ENCODE measurements at regions not wholly inside any gene's neighbourhood (a gene's known extent, or its start where the extent isn't known, plus 50 kb on each side); places are given as distances from the start of the nearest gene placed in this dataset.

DNA sequence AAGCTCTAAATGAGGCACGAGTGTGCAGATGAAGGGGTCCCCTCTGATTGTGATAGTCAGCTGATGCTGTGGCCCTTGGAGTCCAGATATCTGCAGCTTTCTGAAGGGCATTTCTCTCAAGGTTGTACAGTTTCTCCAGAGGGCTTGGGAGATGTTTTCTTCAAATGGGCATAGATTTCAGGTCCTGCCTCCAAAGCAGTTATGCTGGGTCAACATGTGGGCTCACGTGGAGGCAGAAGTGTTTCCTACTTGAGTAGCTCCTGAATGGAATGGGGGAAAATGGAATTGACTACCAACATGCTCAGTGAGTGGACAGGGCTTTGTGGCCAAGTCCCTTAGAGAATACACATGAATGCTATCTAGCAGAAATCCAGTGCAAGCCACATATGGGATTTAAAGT lies 360.7 kb downstream of the SAMD5 start:
- no peak for DNase-seq

- DNase-seq = no peak
Observed at GRCh38 chr6:147869869-147870268, 361.4 kb downstream of the SAMD5 start.

DNA sequence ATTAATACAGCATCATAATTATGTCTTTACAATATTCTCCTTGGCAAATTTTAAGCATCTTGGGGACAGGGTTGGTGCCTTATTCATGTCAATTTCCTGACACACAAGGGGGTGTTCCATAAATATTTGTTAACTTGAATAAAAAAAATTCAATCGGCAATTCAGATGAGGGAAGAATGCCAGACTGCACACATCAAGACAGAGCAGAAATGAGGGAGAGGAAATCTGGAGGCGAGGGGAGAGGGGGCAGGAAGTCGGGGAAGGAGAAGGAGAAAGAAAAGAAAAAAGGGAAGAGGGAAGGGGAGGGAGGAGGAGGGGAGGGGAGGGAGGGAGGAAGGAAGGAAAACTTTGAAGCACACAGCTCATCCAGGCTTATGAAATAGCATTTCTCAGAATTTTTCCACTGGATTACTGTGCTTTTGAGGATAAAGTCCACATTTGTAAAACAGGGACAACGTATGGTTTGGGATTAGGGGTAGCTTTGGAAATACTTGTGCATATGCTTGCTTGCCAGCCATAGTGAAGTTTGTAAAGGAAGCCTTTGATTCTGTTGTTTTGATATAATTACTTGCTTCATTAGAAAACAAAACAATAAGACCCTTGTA lies 362.1 kb downstream of the SAMD5 start:
- no peak for DNase-seq

DNA sequence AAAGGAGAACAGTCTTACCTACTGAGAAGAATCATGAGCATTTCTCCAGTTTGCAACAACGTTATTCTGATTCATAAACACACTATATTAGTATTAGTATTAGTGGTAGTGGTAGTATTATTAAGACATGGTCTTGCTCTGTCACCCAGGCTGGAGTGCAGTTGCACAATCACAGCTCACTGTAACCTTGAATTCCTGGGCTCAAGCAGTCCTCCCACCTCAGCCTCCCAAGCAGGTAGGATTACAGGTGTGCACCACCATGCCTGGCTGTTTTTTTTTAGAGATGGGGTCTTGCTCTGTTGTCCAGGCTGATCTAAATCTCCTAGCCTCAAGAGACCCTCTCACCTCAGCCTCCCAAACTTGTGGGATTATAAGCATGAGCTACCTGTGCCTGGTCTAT lies 363.5 kb downstream of the SAMD5 start:
- DNase-seq = no peak

- DNase-seq = no peak
Observed at GRCh38 chr6:147873816-147874215, 365.3 kb downstream of the SAMD5 start.

DNA sequence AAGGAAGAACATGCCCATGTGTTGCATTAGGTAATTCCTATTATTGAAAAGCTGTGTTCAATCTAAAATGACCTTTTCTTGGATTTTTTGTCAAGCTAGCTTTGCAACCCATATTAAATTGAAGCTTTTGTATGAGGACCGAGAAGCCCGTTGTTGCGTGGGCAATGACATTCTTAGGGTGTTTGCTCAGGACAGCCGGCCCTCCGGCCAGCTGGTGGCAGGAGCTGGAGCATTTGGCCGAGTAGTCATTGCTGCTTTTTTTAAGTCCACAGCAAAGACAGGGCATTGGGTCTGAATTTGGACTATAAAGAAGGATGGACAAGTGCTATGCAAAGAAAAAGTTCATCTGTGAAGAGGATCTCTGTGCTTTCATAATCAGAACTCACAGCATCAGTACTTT lies 365.8 kb downstream of the SAMD5 start:
- no peak for DNase-seq

GRCh38 chr6:147879031-147879580 lies 370.6 kb downstream of the SAMD5 start:
- no peak for DNase-seq

DNA sequence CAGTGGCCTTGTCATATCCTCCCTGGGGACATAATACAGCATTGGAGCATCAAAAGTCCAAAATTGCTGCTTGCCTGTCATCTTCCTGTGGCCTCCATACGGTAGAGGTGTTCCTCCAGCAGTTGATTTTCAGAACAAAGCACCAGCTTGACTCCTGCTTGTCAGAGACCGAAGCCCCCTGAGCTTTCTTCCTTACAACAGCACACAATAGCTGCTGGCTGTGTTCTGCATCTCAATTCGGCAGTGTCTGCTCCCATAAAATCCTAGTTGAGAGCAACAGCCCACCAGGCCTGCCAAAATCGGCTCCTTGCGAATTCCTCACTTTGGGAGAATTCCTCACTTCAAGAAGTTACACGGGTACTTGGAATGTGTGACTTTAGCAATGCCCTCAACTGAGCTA lies 372.9 kb downstream of the SAMD5 start:
- no peak for DNase-seq

DNA sequence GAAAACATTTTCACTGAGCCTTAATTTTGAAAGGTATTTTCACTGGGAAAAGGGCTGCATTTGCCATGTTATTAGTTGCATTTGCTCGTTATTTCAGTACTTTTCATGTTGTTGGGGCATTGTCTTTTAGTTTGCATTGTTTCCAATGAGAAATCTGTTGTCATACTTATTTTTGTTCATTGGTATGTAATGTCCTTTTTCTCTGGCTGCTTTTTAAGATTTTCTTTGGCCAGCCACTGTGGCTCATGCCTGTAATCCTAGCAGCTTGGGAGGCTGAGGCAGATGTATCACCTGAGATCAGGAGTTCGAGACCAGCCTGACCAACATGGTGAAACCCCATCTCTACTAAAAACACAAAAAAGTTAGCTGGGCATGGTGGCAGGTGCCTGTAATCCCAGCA lies 379.9 kb downstream of the SAMD5 start:
- no peak for DNase-seq

DNA sequence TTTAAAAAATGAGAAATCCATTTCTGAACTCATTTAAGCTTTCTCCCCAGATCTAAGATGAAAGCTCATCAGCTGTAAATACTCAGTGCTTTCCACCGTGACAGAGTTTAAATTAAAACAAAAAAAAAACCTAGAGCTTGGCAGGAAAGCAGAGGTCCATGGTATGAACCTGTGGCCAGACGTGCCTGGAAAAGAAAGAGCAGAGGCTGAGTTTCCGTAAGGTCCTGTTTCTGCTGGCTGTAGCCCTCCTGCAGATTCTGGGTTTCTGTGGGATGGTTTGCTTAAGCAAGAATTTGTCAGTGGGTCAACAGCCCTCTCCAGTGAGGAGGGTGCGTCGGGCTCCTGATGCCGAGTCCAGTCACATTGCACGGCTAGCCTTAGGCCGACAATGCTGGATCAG lies 383.2 kb downstream of the SAMD5 start:
- no peak for DNase-seq

- no peak for DNase-seq
Observed at GRCh38 chr6:147892476-147892875, 384.0 kb downstream of the SAMD5 start.

- no peak for DNase-seq
Observed at GRCh38 chr6:147895272-147895671, 386.8 kb downstream of the SAMD5 start.

GRCh38 chr6:147900247-147900830 lies 391.8 kb downstream of the SAMD5 start:
- DNase-seq = no peak

DNA sequence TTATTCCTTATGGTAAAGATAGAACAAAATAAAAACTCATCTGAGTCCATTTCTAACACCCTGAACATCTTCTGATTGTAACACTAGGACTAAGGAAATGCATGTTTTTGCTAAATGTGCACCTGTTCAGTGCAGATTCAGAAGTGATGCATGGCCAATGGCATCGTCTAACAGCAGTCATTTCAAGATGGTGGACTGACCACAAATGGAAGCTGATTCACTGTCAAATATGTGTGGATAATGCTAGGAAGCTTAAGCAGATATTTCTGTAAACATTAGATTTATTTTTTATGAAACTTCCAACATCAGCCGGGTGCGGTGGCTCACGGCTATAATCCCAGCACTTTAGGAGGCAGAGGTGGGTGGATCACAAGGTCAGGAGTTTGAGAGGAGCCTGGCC lies 394.8 kb downstream of the SAMD5 start:
- DNase-seq = no peak

DNA sequence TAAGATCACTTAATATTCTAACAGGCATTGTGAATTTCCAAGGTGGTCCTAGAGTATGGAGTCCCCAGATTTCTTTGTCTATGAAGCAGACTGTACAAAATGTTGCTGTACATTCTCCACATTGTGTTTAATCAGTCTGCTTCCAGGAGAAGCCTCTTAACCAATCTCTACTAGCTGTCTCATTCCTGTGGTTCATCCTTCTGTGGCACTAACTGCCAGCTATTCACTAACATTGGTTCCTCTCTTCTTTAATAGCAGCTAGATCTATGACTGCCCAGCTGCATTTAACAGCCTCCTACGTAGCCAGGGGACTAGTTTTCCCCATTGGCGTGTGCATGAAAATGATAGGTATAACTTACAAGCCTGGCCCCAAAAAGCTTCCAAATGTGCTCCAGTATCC lies 395.4 kb downstream of the SAMD5 start:
- DNase-seq = no peak

DNA sequence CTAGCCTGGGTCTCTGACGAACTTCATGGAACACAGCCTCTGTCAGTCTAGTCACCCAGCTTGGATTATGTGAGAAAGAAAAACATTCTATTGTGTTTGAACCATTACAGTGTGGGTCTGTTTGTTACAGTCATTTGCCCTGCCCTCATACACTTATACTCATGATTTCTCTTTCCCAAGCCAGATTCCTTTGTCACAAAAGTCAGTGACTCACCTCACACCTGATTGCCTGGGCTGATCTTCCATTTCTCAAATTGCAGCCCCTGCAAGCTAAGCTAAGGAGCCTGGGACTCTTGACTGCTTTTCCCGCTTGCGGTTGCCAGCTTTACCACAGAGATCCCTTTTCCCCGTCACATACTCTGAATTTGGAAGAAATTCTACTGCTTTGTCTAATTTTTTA lies 395.9 kb downstream of the SAMD5 start:
- no peak for DNase-seq

GRCh38 chr6:147905711-147906110 lies 397.2 kb downstream of the SAMD5 start:
- no peak for DNase-seq

- no peak for DNase-seq
Observed at GRCh38 chr6:147906361-147906760, 397.9 kb downstream of the SAMD5 start.

- DNase-seq = no peak
Observed at GRCh38 chr6:147909640-147910039, 401.1 kb downstream of the SAMD5 start.

DNA sequence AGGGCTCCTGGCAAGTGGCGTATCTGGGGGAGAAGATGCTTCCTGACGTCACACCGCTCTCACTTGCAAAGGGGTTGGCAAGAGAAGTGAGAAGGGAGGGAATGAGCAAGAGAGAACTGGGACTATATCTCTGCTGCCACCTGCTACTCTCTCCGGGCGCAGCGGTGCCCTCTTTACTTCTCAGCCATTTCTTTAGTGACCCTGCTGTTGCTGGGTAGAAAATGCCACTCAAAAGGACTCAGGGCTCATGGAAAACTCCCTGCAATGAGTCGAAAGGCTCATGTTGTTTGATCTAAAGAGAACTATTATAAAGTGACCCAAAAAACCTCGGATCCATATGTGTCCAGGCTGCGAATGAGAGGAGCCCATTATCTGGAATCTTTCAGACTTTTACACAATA lies 401.8 kb downstream of the SAMD5 start:
- no peak for DNase-seq

GRCh38 chr6:147911057-147911456 lies 402.6 kb downstream of the SAMD5 start:
- DNase-seq = no peak

DNA sequence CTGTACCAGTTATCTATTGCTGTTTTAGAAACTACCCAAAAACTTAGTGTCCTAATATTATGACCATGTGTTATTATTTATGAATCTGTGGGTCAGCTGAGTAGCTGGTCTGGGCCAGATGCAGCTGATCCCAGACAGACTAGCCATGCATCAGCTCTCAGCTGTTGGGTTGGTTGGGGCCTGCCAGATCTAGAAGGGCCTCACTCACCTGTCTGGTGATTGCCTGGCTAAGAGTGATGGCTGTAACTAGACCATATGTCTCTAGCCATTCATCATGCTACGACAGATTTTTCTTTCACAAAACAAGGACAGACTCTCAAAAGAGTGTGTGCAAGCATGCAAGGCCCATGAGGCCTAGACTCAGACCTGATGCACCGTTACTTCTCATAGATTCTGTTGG lies 403.2 kb downstream of the SAMD5 start:
- no peak for DNase-seq

DNA sequence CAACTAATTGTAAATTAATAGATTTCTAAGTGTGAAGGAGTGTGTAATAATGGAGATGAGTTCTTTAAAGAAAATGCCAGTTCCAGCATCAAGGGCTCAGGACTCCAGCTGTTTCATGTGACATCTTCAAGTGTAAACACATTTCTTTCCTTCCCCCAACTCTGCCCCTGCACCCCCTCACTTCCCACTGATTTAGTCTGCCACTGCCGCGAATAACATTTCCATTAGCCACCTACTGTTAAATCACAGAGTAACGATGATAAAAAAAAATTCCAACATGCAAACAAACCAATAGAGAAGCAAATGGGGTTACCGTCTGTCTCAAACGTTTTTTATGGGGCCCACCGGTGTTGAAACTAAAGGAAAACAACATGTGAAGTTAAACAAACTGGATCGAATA lies 414.3 kb downstream of the SAMD5 start:
- DNase-seq = no peak

GRCh38 chr6:147924598-147924997 lies 416.1 kb downstream of the SAMD5 start:
- DNase-seq = no peak

GRCh38 chr6:147925826-147926225 lies 416.8 kb upstream of the SASH1 start:
- no peak for DNase-seq

All from CD4-positive, alpha-beta T cell treated with Interleukin-17A for 4 hours (primary cell).